BLaER1 treated with 17β-estradiol and CSF1 and Interleukin-3, amounts not matched to agents 10 nM and 100 nM (cell line): ENCODE measurements at regions not wholly inside any gene's neighbourhood (a gene's known extent, or its start where the extent isn't known, plus 50 kb on each side); places are given as distances from the start of the nearest gene placed in this dataset.
"Not testable (repeated sequence)": the region's sequence is repeated elsewhere in the genome, so short reads cannot be mapped to it uniquely, and the experiment has no call there.

Source experiments
- H3K27ac ChIP-seq, 11 experiments: shearing (Covaris generic); formaldehyde crosslinking; 2 replicates each; pipeline ENCODE4 v1.8.1; 2022
- H3K27me3 ChIP-seq, 11 experiments: shearing (Covaris generic); formaldehyde crosslinking; 2 replicates each; pipeline ENCODE4 v1.8.1; 2022
- H3K36me3 ChIP-seq, 11 experiments: shearing (Covaris generic); formaldehyde crosslinking; 2 replicates each; pipeline ENCODE4 v1.8.1; 2022
- H3K4me1 ChIP-seq, 10 experiments: shearing (Covaris generic); formaldehyde crosslinking; 2 replicates each; pipeline ENCODE4 v1.8.1; 2022
- H3K4me2 ChIP-seq, 11 experiments: shearing (Covaris generic); formaldehyde crosslinking; 2 replicates each; pipeline ENCODE4 v1.8.1; 2022
- H3K4me3 ChIP-seq, 10 experiments: shearing (Covaris generic); formaldehyde crosslinking; 2 replicates each; pipeline ENCODE4 v1.8.1; 2022
- H3K9ac ChIP-seq, 11 experiments: shearing (Covaris generic); formaldehyde crosslinking; 2 replicates each; pipeline ENCODE4 v1.8.1; 2022
- H3K9me3 ChIP-seq, 11 experiments: shearing (Covaris generic); formaldehyde crosslinking; replicated peaks in 1 of 11; 2 replicates each; pipeline ENCODE4 v1.8.1; 2022
- H4K20me1 ChIP-seq, 11 experiments: shearing (Covaris generic); formaldehyde crosslinking; 2 replicates each; pipeline ENCODE4 v1.8.1; 2022
- Cebpa-rat ChIP-seq, 11 experiments: shearing (Covaris generic); IDR thresholded peaks; 2 replicates each; pipeline ENCODE4 v1.8.1; 2022

- Histone ChIP-seq H3K9ac (no peak overlapping the region), H3K27ac (no peak overlapping the region), H3K9me3 (no peaks in the 10 kb centered on the region), H3K4me2 (no peak overlapping the region), H3K27me3 (no peaks in the 10 kb centered on the region), H3K36me3 (no peaks in the 10 kb centered on the region), H4K20me1 (no peaks in the 10 kb centered on the region), H3K4me3 (no peak overlapping the region), H3K4me1 (peaks cover 10 to 26% (median 19%) of the 10 kb centered on the region in 10 experiments; a peak in 18 of 20 replicates)
- TF ChIP-seq Cebpa-rat (IDR thresholded peaks at IDR 0.05), result no peak
Observed at GRCh38 chr15:62509395-62509958, 344.4 kb upstream of the C2CD4B start.

- no peak overlapping the region for H3K9ac ChIP-seq
- peaks cover 10 to 20% (median 19%) of the 10 kb centered on the region in 10 experiments; a peak in 18 of 20 replicates for H3K4me1 ChIP-seq
- H3K27me3 ChIP-seq, result no peaks in the 10 kb centered on the region
- H3K36me3 ChIP-seq, result no peaks in the 10 kb centered on the region
- H4K20me1 ChIP-seq, result no peaks in the 10 kb centered on the region
- no peak overlapping the region for H3K4me3 ChIP-seq
- no peak for TF ChIP-seq Cebpa-rat (IDR thresholded peaks at IDR 0.05)
- H3K9me3 ChIP-seq, result no peaks in the 10 kb centered on the region
- H3K4me2 ChIP-seq, result no peak overlapping the region
- no peak overlapping the region for H3K27ac ChIP-seq
Observed at GRCh38 chr15:62510791-62511190, 345.7 kb upstream of the C2CD4B start.

- no peaks in the 10 kb centered on the region for H3K4me1 ChIP-seq
- H3K27me3 ChIP-seq, result no peaks in the 10 kb centered on the region
- no peaks in the 10 kb centered on the region for H3K36me3 ChIP-seq
- no peak overlapping the region for H3K27ac ChIP-seq
- H3K9me3 ChIP-seq, result no peaks in the 10 kb centered on the region
- H3K9ac ChIP-seq, result no peak overlapping the region
- no peak overlapping the region for H3K4me2 ChIP-seq
- H4K20me1 ChIP-seq, result no peaks in the 10 kb centered on the region
- TF ChIP-seq Cebpa-rat (IDR thresholded peaks at IDR 0.05), result no peak
- no peak overlapping the region for H3K4me3 ChIP-seq
Observed at GRCh38 chr15:62512904-62513303, 347.8 kb upstream of the C2CD4B start.

- Histone ChIP-seq H3K36me3 (no peaks in the 10 kb centered on the region), H3K4me2 (no peak overlapping the region), H3K4me1 (no peaks in the 10 kb centered on the region), H3K27me3 (no peaks in the 10 kb centered on the region), H3K27ac (no peak overlapping the region), H4K20me1 (no peaks in the 10 kb centered on the region), H3K9me3 (no peaks in the 10 kb centered on the region), H3K4me3 (no peak overlapping the region), H3K9ac (no peak overlapping the region)
- TF ChIP-seq Cebpa-rat (IDR thresholded peaks at IDR 0.05), result no peak
Observed at GRCh38 chr15:62513893-62514292, 348.8 kb upstream of the C2CD4B start.

- Histone ChIP-seq H3K4me3 (no peak overlapping the region), H3K36me3 (no peaks in the 10 kb centered on the region), H3K4me1 (no peaks in the 10 kb centered on the region), H3K9ac (no peak overlapping the region), H4K20me1 (no peaks in the 10 kb centered on the region), H3K9me3 (no peaks in the 10 kb centered on the region), H3K27ac (no peak overlapping the region), H3K27me3 (no peaks in the 10 kb centered on the region), H3K4me2 (no peak overlapping the region)
- no peak for TF ChIP-seq Cebpa-rat (IDR thresholded peaks at IDR 0.05)
Observed at GRCh38 chr15:62515696-62516395, 350.8 kb upstream of the C2CD4B start.

- no peaks in the 10 kb centered on the region for H3K27me3 ChIP-seq
- H3K9ac ChIP-seq, result no peak overlapping the region
Observed at GRCh38 chr15:62517541-62517940, 352.5 kb upstream of the C2CD4B start.

GRCh38 chr15:62518666-62519065, 353.6 kb upstream of the C2CD4B start:
- not testable (repeated sequence) for H4K20me1 ChIP-seq, H3K9me3 ChIP-seq, H3K27me3 ChIP-seq, H3K4me1 ChIP-seq, H3K9ac ChIP-seq, H3K27ac ChIP-seq, H3K4me2 ChIP-seq, H3K36me3 ChIP-seq, H3K4me3 ChIP-seq

More at GRCh38 chr15:62517541-62517940, 352.5 kb upstream of the C2CD4B start:
- no peaks in the 10 kb centered on the region for H4K20me1 ChIP-seq
- no peak overlapping the region for H3K27ac ChIP-seq
- no peak overlapping the region for H3K4me3 ChIP-seq
- TF ChIP-seq Cebpa-rat (IDR thresholded peaks at IDR 0.05), result no peak
- H3K4me1 ChIP-seq, result no peaks in the 10 kb centered on the region
- H3K9me3 ChIP-seq, result no peaks in the 10 kb centered on the region
- no peaks in the 10 kb centered on the region for H3K36me3 ChIP-seq
- no peak overlapping the region for H3K4me2 ChIP-seq

- no peaks in the 10 kb centered on the region for H4K20me1 ChIP-seq
- no peaks in the 10 kb centered on the region for H3K4me1 ChIP-seq
- no peak overlapping the region for H3K4me3 ChIP-seq
- H3K9ac ChIP-seq, result no peak overlapping the region
- no peaks in the 10 kb centered on the region for H3K36me3 ChIP-seq
- no peak overlapping the region for H3K4me2 ChIP-seq
- H3K27ac ChIP-seq, result no peak overlapping the region
- H3K27me3 ChIP-seq, result no peaks in the 10 kb centered on the region
- H3K9me3 ChIP-seq, result no peaks in the 10 kb centered on the region
- no peak for TF ChIP-seq Cebpa-rat (IDR thresholded peaks at IDR 0.05)
Observed at GRCh38 chr15:62519900-62520299, 354.8 kb upstream of the C2CD4B start.

GRCh38 chr15:62520887-62521286, 355.8 kb upstream of the C2CD4B start:
- H3K36me3 ChIP-seq, result no peaks in the 10 kb centered on the region
- H3K4me1 ChIP-seq, result no peaks in the 10 kb centered on the region
- no peaks in the 10 kb centered on the region for H4K20me1 ChIP-seq
- H3K4me3 ChIP-seq, result no peak overlapping the region
- no peaks in the 10 kb centered on the region for H3K9me3 ChIP-seq
- no peak overlapping the region for H3K9ac ChIP-seq
- no peak for TF ChIP-seq Cebpa-rat (IDR thresholded peaks at IDR 0.05)
- H3K27me3 ChIP-seq, result no peaks in the 10 kb centered on the region
- no peak overlapping the region for H3K4me2 ChIP-seq
- no peak overlapping the region for H3K27ac ChIP-seq

- H3K9ac ChIP-seq, result no peak overlapping the region
- TF ChIP-seq Cebpa-rat (IDR thresholded peaks at IDR 0.05), result no peak
- H3K4me2 ChIP-seq, result no peak overlapping the region
- H3K36me3 ChIP-seq, result no peaks in the 10 kb centered on the region
- no peaks in the 10 kb centered on the region for H3K4me1 ChIP-seq
- H3K9me3 ChIP-seq, result no peaks in the 10 kb centered on the region
- no peak overlapping the region for H3K4me3 ChIP-seq
- no peaks in the 10 kb centered on the region for H4K20me1 ChIP-seq
- H3K27me3 ChIP-seq, result no peaks in the 10 kb centered on the region
- no peak overlapping the region for H3K27ac ChIP-seq
Observed at GRCh38 chr15:62521396-62521795, 356.3 kb upstream of the C2CD4B start.
